ENCODE measurements at regions not wholly inside any gene's neighbourhood (a gene's known extent, or its start where the extent isn't known, plus 50 kb on each side); places are given as distances from the start of the nearest gene placed in this dataset.

GRCh38 chr9:32709871-32710270 is 73.5 kb upstream of the TMEM215 start:
- TF ChIP-seq EZH2 (IDR thresholded peaks at IDR 0.05; ENCODE audit: borderline replicate concordance, low read depth, low read length, severe bottlenecking) (no peak), POLR2AphosphoS5 (IDR thresholded peaks at IDR 0.05; ENCODE audit: insufficient read depth, low read depth, low read length) (no peak), CTCF (IDR thresholded peaks at IDR 0.05; ENCODE audit: extremely low read depth in 1 of 2, insufficient read depth in 1 of 2, low read depth in 1 of 2, low read length in 2 of 2) (no peak)
